Stomach (tissue), 4 donors: ENCODE measurements at regions not wholly inside any gene's neighbourhood (a gene's known extent, or its start where the extent isn't known, plus 50 kb on each side); places are given as distances from the start of the nearest gene placed in this dataset.

Experiments
- CTCF ChIP-seq, 7 experiments: fragments of 450-650 bp in 4 of 7; fragments of 200-600 bp in 3 of 7; sonication (generic) in 3 of 7; IDR thresholded peaks; one replicate each; pipeline ENCODE4 v1.5.1; 2016 to 2019; ENCODE audit warnings: antibody characterized with exemption in 7 of 7, control low read depth in 2 of 7, mild to moderate bottlenecking in 1 of 7
- EP300 ChIP-seq: sonication (generic); formaldehyde crosslinking; IDR thresholded peaks from one replicate; pipeline ENCODE4 v1.6.1; 2017; ENCODE audit warnings: antibody characterized with exemption
- POLR2A ChIP-seq, 4 donors: fragments of 450-650 bp; IDR thresholded peaks; one replicate each; pipeline ENCODE4 v1.6.1; 2016; ENCODE audit warnings: antibody characterized with exemption in 4 of 4, control low read depth in 2 of 4, mild to moderate bottlenecking in 1 of 4, moderate library complexity in 1 of 4
- POLR2AphosphoS5 ChIP-seq, 3 donors: sonication (generic); formaldehyde crosslinking; IDR thresholded peaks; one replicate each; pipeline ENCODE4 v1.6.1; 2016; ENCODE audit warnings: antibody characterized with exemption in 3 of 3

- TF ChIP-seq CTCF (IDR thresholded peaks at IDR 0.05) (no peak), POLR2A (IDR thresholded peaks at IDR 0.05) (no peak), POLR2AphosphoS5 (IDR thresholded peaks at IDR 0.05) (no peak), EP300 (no peak)
Observed at GRCh38 chr2:128717758-128718710, 399.4 kb upstream of the HS6ST1 start.
